Lower lobe of right lung (tissue), 2 donors: ENCODE measurements at regions not wholly inside any gene's neighbourhood (a gene's known extent, or its start where the extent isn't known, plus 50 kb on each side); places are given as distances from the start of the nearest gene placed in this dataset.
A peak's percentile ranks its signal among the peaks of the same experiment; 100 is the strongest.

Experiments
- ATAC-seq, 2 donors: fragments of 200-7000 bp; cut with Tn5 transposase; one replicate each; pipeline ENCODE4 v1.9.1; 2020 to 2022; ENCODE audit warnings: mild to moderate bottlenecking in 2 of 2, moderate library complexity in 2 of 2
- DNase-seq: peaks from one replicate; pipeline ENCODE4 v3.0.0-alpha.2; 2020
- H3K27ac ChIP-seq: fragments of 200-600 bp; one replicate; pipeline ENCODE4 v1.8.0; 2022
- H3K27me3 ChIP-seq: fragments of 200-600 bp; one replicate; pipeline ENCODE4 v1.8.0; 2022; ENCODE audit warnings: low read depth
- H3K36me3 ChIP-seq: fragments of 200-600 bp; one replicate; pipeline ENCODE4 v1.8.0; 2022; ENCODE audit warnings: mild to moderate bottlenecking
- H3K4me1 ChIP-seq: fragments of 200-600 bp; one replicate; pipeline ENCODE4 v1.8.0; 2022
- H3K4me3 ChIP-seq: fragments of 200-600 bp; one replicate; pipeline ENCODE4 v1.8.0; 2022; ENCODE audit warnings: mild to moderate bottlenecking
- H3K9me3 ChIP-seq: fragments of 200-600 bp; one replicate; pipeline ENCODE4 v1.8.0; 2022
- CTCF ChIP-seq: fragments of 200-600 bp; IDR thresholded peaks from one replicate; pipeline ENCODE4 v1.8.0; 2022; ENCODE audit warnings: antibody characterized with exemption, mild to moderate bottlenecking
- intact Hi-C: fragments of 100-400 bp; cut with DNase I; formaldehyde crosslinking; loops from one replicate; pipeline ENCODE4 v1.11.0; 2022
- donor health status: DM: no; HTN: yes; CAD: no; lungs with severe emphysema.

DNA sequence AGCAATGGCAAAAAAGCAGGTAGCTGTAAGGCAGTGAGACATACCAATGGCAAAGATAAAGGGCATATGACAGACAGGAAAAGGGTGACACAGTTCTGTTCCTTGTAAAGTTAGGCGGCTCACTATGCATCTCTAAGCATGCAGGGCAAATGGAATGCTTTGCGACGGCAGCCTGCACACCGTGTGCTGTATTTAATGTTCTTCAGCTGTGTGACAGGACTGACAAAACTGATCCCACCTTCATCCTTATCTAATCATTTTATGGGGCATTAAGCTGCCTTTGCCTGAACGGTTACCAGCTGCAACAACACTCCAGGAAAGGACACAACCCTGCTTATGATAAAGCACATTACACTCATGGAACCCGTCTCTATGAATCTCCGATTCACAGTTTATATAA, 80.5 kb upstream of the VAV3 start:
- Histone ChIP-seq H3K4me1 (peaks cover 22% of the 10 kb centered on the region), H3K27ac (no peak overlapping the region), H3K9me3 (no peaks in the 10 kb centered on the region), H3K4me3 (no peak overlapping the region), H3K36me3 (no peaks in the 10 kb centered on the region), H3K27me3 (no peaks in the 10 kb centered on the region)
- no peak for TF ChIP-seq CTCF
- no peak for DNase-seq
- no peak for ATAC-seq
- intact Hi-C loops = no loop called here

- ATAC-seq (no peak), DNase-seq (no peak)
- H3K27me3 ChIP-seq = no peaks in the 10 kb centered on the region
- H3K4me3 ChIP-seq = no peak overlapping the region
- intact Hi-C loops = no loop called here
- no peaks in the 10 kb centered on the region for H3K36me3 ChIP-seq
- no peak overlapping the region for H3K27ac ChIP-seq
- peaks cover 16% of the 10 kb centered on the region for H3K4me1 ChIP-seq
- H3K9me3 ChIP-seq = no peaks in the 10 kb centered on the region
- TF ChIP-seq CTCF = no peak
These were observed 79.3 kb upstream of the VAV3 start for GRCh38 chr1:108044318-108044717.

GRCh38 chr1:108043707-108044106, 78.7 kb upstream of the VAV3 start:
- H3K4me3 ChIP-seq = no peak overlapping the region
- no peaks in the 10 kb centered on the region for H3K9me3 ChIP-seq
- no peaks in the 10 kb centered on the region for H3K27me3 ChIP-seq
- H3K36me3 ChIP-seq = no peaks in the 10 kb centered on the region
- no peak overlapping the region for H3K27ac ChIP-seq
- H3K4me1 ChIP-seq = peaks cover 10% of the 10 kb centered on the region
- intact Hi-C loops = no loop called here
- TF ChIP-seq CTCF = no peak
- DNase-seq (no peak), ATAC-seq (peak; percentile 37 to 38)

DNA sequence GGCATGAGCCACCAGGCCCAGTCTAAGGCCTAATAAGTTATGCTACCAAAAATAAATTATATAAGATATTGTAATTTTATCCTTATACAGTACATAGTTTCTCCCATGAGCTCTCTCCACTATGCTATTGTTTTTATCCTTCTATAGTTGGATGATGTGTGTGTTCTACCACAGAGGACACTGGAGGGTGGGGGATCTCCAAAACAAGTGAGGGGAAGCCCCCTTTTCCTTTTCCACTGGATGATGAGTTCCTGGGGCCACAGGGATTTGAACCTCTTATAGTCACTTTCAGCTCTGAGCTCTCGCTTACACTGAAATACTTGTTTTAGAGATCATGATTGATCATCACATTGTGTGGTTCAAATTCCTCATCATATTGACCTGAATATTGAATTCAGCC, 77.6 kb upstream of the VAV3 start:
- Histone ChIP-seq H3K4me3 (no peak overlapping the region), H3K27me3 (no peaks in the 10 kb centered on the region), H3K36me3 (no peaks in the 10 kb centered on the region), H3K9me3 (no peaks in the 10 kb centered on the region), H3K4me1 (peaks cover 13% of the 10 kb centered on the region), H3K27ac (no peak overlapping the region)
- ATAC-seq = no peak
- TF ChIP-seq CTCF = no peak
- no peak for DNase-seq
- intact Hi-C loops = no loop called here

- no peak for TF ChIP-seq CTCF
- Histone ChIP-seq H3K9me3 (no peaks in the 10 kb centered on the region), H3K36me3 (no peaks in the 10 kb centered on the region), H3K4me1 (peaks cover 14% of the 10 kb centered on the region), H3K27ac (no peak overlapping the region), H3K4me3 (no peak overlapping the region), H3K27me3 (no peaks in the 10 kb centered on the region)
- intact Hi-C loops = no loop called here
- ATAC-seq = no peak
- DNase-seq = no peak
These were observed 76.6 kb upstream of the VAV3 start for GRCh38 chr1:108041360-108042142.
